Right atrium auricular region (tissue), 2 donors: ENCODE measurements at regions not wholly inside any gene's neighbourhood (a gene's known extent, or its start where the extent isn't known, plus 50 kb on each side); places are given as distances from the start of the nearest gene placed in this dataset.
"Not testable (repeated sequence)": the region's sequence is repeated elsewhere in the genome, so short reads cannot be mapped to it uniquely, and the experiment has no call there.

Experiments
- DNase-seq: peaks from one replicate; pipeline ENCODE4 v3.0.0-alpha.2; 2019; ENCODE audit warnings: low spot score
- H3K27ac ChIP-seq, 2 donors: fragments of 200-600 bp; sonication (generic); 1 replicate in 1 of 2; 2 replicates in 1 of 2; pipeline ENCODE4 v1.5.1; 2016 to 2019
- H3K27me3 ChIP-seq, 2 donors: fragments of 200-600 bp; sonication (generic); one replicate each; pipeline versions ENCODE4 v1.5.1 to v1.6.0; 2017 to 2019
- H3K36me3 ChIP-seq: fragments of 200-600 bp; sonication (generic); one replicate; pipeline ENCODE4 v1.5.1; 2016
- H3K4me1 ChIP-seq, 2 donors: fragments of 200-600 bp; sonication (generic); one replicate each; pipeline versions ENCODE4 v1.5.1 to v1.6.0; 2017 to 2019
- H3K4me3 ChIP-seq, 2 donors: fragments of 200-600 bp; sonication (generic); 1 replicate in 1 of 2; 2 replicates in 1 of 2; pipeline ENCODE4 v1.5.1; 2017 to 2019; ENCODE audit warnings: mild to moderate bottlenecking in 1 of 2, moderate library complexity in 1 of 2
- H3K9me3 ChIP-seq, 2 donors: fragments of 200-600 bp; sonication (generic); one replicate each; pipeline ENCODE4 v1.5.1; 2019
- CTCF ChIP-seq, 2 donors: fragments of 200-600 bp; sonication (generic); IDR thresholded peaks; one replicate each; pipeline ENCODE4 v1.5.1; 2019; ENCODE audit warnings: antibody characterized with exemption in 2 of 2

GRCh38 chr11:134861490-134862104 lies 449.6 kb upstream of the B3GAT1 start:
- no peak overlapping the region for H3K27ac ChIP-seq
- TF ChIP-seq CTCF (IDR thresholded peaks at IDR 0.05), result no peak

GRCh38 chr11:134858783-134859480 lies 446.9 kb upstream of the B3GAT1 start:
- Histone ChIP-seq H3K36me3 (no peaks in the 10 kb centered on the region), H3K4me3 (no peak overlapping the region), H3K27ac (no peak overlapping the region), H3K4me1 (no peaks in the 10 kb centered on the region), H3K9me3 (no peaks in the 10 kb centered on the region), H3K27me3 (no peaks in the 10 kb centered on the region)
- DNase-seq, result no peak
- TF ChIP-seq CTCF (IDR thresholded peaks at IDR 0.05), result no peak

More at GRCh38 chr11:134861490-134862104, 449.6 kb upstream of the B3GAT1 start:
- no peaks in the 10 kb centered on the region for H3K27me3 ChIP-seq
- no peak for DNase-seq
- no peaks in the 10 kb centered on the region for H3K36me3 ChIP-seq
- H3K4me3 ChIP-seq, result no peak overlapping the region
- no peaks in the 10 kb centered on the region for H3K4me1 ChIP-seq
- H3K9me3 ChIP-seq, result no peaks in the 10 kb centered on the region

- peak; percentile 30 for DNase-seq
- TF ChIP-seq CTCF (IDR thresholded peaks at IDR 0.05), result no peak
- Histone ChIP-seq H3K4me3 (no peak overlapping the region), H3K27ac (no peak overlapping the region), H3K36me3 (no peaks in the 10 kb centered on the region), H3K4me1 (no peaks in the 10 kb centered on the region), H3K27me3 (no peaks in the 10 kb centered on the region), H3K9me3 (no peaks in the 10 kb centered on the region)
Observed at GRCh38 chr11:134857035-134857434, 445.0 kb upstream of the B3GAT1 start.

- no peak overlapping the region for H3K27ac ChIP-seq
- H3K36me3 ChIP-seq, result no peaks in the 10 kb centered on the region
- peak; percentile 47 for DNase-seq
- H3K27me3 ChIP-seq, result no peaks in the 10 kb centered on the region
- no peak for TF ChIP-seq CTCF (IDR thresholded peaks at IDR 0.05)
- no peak overlapping the region for H3K4me3 ChIP-seq
- H3K9me3 ChIP-seq, result no peaks in the 10 kb centered on the region
- H3K4me1 ChIP-seq, result no peaks in the 10 kb centered on the region
Observed at GRCh38 chr11:134856056-134856971, 444.3 kb upstream of the B3GAT1 start.

GRCh38 chr11:134853992-134854991 lies 442.2 kb upstream of the B3GAT1 start:
- Histone ChIP-seq H3K4me3 (no peak overlapping the region), H3K27me3 (no peaks in the 10 kb centered on the region), H3K9me3 (no peaks in the 10 kb centered on the region), H3K27ac (no peak overlapping the region), H3K36me3 (no peaks in the 10 kb centered on the region), H3K4me1 (no peaks in the 10 kb centered on the region)
- DNase-seq, result no peak
- no peak for TF ChIP-seq CTCF (IDR thresholded peaks at IDR 0.05)

GRCh38 chr11:134851503-134852224 lies 439.6 kb upstream of the B3GAT1 start:
- H3K36me3 ChIP-seq, H3K9me3 ChIP-seq, H3K27ac ChIP-seq, H3K4me3 ChIP-seq, H3K4me1 ChIP-seq, DNase-seq, H3K27me3 ChIP-seq: not testable (repeated sequence)
